IMR-90 (cell line): ENCODE measurements at regions not wholly inside any gene's neighbourhood (a gene's known extent, or its start where the extent isn't known, plus 50 kb on each side); places are given as distances from the start of the nearest gene placed in this dataset.
A peak's percentile ranks its signal among the peaks of the same experiment; 100 is the strongest.

Source experiments
- ATAC-seq: fragments of 200-7000 bp; cut with Tn5 transposase; 2 replicates; pipeline ENCODE4 v1.9.1; 2020; ENCODE audit warnings: low read depth, mild to moderate bottlenecking, moderate library complexity
- BruUV-seq: library from RNA; stranded (reverse); fragments of 400-500 nt; replicated peaks from 2 replicates; lab custom pipeline; 2021; lab: Mats Ljungman, UMichigan
- CTCF ChIA-PET: fragments of 300-600 bp; formaldehyde crosslinking; extraction: SDS; loops from one replicate; lab custom pipeline; 2021; ENCODE audit warnings: antibody characterized with exemption; lab: Yijun Ruan, JAX
- POLR2A ChIA-PET: fragments of 300-600 bp; sonication (Branson Sonifier 250); formaldehyde crosslinking; loops from one replicate; lab custom pipeline; 2022; ENCODE audit warnings: antibody characterized with exemption; ENCODE audit not compliant: unreplicated experiment; lab: Charles Lee
- DNase-seq: peaks from one replicate; pipeline ENCODE4 v3.0.0; 2013
- H2AFZ ChIP-seq: replicated peaks from 2 replicates; pipeline ENCODE3; 2013; ENCODE audit warnings: low read length, mild to moderate bottlenecking; ENCODE audit not compliant: poor library complexity
- H2AK5ac ChIP-seq: 2 replicates; pipeline ENCODE4 v1.6.1; 2013; ENCODE audit warnings: low read depth, low read length, inconsistent platforms
- H2AK9ac ChIP-seq: replicated peaks from 2 replicates; pipeline ENCODE3; 2013; ENCODE audit warnings: mild to moderate bottlenecking, low read depth, low read length, moderate library complexity; ENCODE audit not compliant: poor library complexity
- H2BK120ac ChIP-seq: 2 replicates; pipeline ENCODE4 v1.6.1; 2013; ENCODE audit warnings: low read depth, low read length, inconsistent platforms
- H2BK15ac ChIP-seq: 3 replicates; pipeline ENCODE4 v1.6.1; 2013; ENCODE audit warnings: low read depth, low read length, inconsistent platforms
- H2BK20ac ChIP-seq: 2 replicates; pipeline ENCODE4 v1.6.1; 2013; ENCODE audit warnings: low read depth, mild to moderate bottlenecking, inconsistent platforms, low read length, moderate library complexity
- H2BK5ac ChIP-seq: 2 replicates; pipeline ENCODE4 v1.6.1; 2013; ENCODE audit warnings: mild to moderate bottlenecking, low read depth, low read length, inconsistent platforms; ENCODE audit not compliant: poor library complexity, severe bottlenecking
- H3K14ac ChIP-seq: replicated peaks from 2 replicates; pipeline ENCODE4 v1.6.1; 2013; ENCODE audit warnings: low read depth, low read length, inconsistent platforms
- H3K18ac ChIP-seq: 2 replicates; pipeline ENCODE4 v1.6.1; 2013; ENCODE audit warnings: low read depth, low read length, control low read depth
- H3K23ac ChIP-seq: 2 replicates; pipeline ENCODE4 v1.6.1; 2013; ENCODE audit warnings: low read depth, low read length, inconsistent platforms
- H3K27ac ChIP-seq: 2 replicates; pipeline ENCODE4 v1.5.1; 2013; ENCODE audit warnings: mild to moderate bottlenecking, control low read depth, low read length; ENCODE audit not compliant: insufficient read depth
- H3K27me3 ChIP-seq: 2 replicates; pipeline ENCODE4 v1.6.1; 2013; ENCODE audit warnings: low read length; ENCODE audit not compliant: control insufficient read depth, insufficient read depth
- H3K36me3 ChIP-seq: 2 replicates; pipeline ENCODE4 v1.6.1; 2013; ENCODE audit warnings: low read length, mixed read lengths; ENCODE audit not compliant: control insufficient read depth, insufficient read depth
- H3K4ac ChIP-seq: 2 replicates; pipeline ENCODE4 v1.6.1; 2013; ENCODE audit warnings: low read depth, low read length, inconsistent platforms
- H3K4me1 ChIP-seq: 2 replicates; pipeline ENCODE4 v1.6.1; 2013; ENCODE audit warnings: low read length, mixed read lengths; ENCODE audit not compliant: control insufficient read depth, insufficient read depth
- H3K4me2 ChIP-seq: 2 replicates; pipeline ENCODE4 v1.6.1; 2013; ENCODE audit warnings: low read depth, mild to moderate bottlenecking, control low read depth, low read length, moderate library complexity
- H3K4me3 ChIP-seq: 2 replicates; pipeline ENCODE4 v1.5.1; 2013; ENCODE audit warnings: low read depth, mild to moderate bottlenecking, control low read depth, low read length, moderate library complexity; ENCODE audit not compliant: insufficient read depth
- H3K56ac ChIP-seq: 2 replicates; pipeline ENCODE4 v1.6.1; 2013; ENCODE audit warnings: low read length, inconsistent platforms; ENCODE audit not compliant: insufficient read depth; ENCODE audit errors: extremely low read depth
- H3K79me1 ChIP-seq, 2 experiments: 2 replicates each; pipeline ENCODE4 v1.6.1; 2013; ENCODE audit warnings: low read length in 2 of 2, inconsistent platforms in 1 of 2, low read depth in 1 of 2
- H3K9ac ChIP-seq: 2 replicates; pipeline ENCODE4 v1.6.1; 2013; ENCODE audit warnings: low read depth, low read length, control low read depth
- H3K9me1 ChIP-seq: 2 replicates; pipeline ENCODE4 v1.6.1; 2013; ENCODE audit warnings: low read length, inconsistent platforms; ENCODE audit not compliant: insufficient read depth
- H3K9me3 ChIP-seq: 2 replicates; pipeline ENCODE4 v1.6.1; 2013; ENCODE audit warnings: low read length; ENCODE audit not compliant: control insufficient read depth, insufficient read depth
- H4K20me1 ChIP-seq: 2 replicates; pipeline ENCODE4 v1.6.1; 2013; ENCODE audit warnings: low read length, inconsistent platforms; ENCODE audit not compliant: insufficient read depth
- H4K5ac ChIP-seq: 2 replicates; pipeline ENCODE4 v1.6.1; 2013; ENCODE audit warnings: mild to moderate bottlenecking, low read depth, low read length, control low read depth
- H4K8ac ChIP-seq, 2 experiments: 2 replicates each; pipeline ENCODE4 v1.6.1; 2013; ENCODE audit warnings: low read depth in 2 of 2, low read length in 2 of 2, control low read depth in 1 of 2, inconsistent platforms in 1 of 2
- H4K91ac ChIP-seq: 2 replicates; pipeline ENCODE4 v1.6.1; 2013; ENCODE audit warnings: low read depth, low read length, inconsistent platforms; ENCODE audit not compliant: insufficient read depth
- BHLHE40 ChIP-seq: fragments of 150-350 bp; IDR thresholded peaks from 2 replicates; pipeline ENCODE4 v1.6.1; 2016; ENCODE audit warnings: mild to moderate bottlenecking, low read depth, low read length
- CEBPB ChIP-seq: IDR thresholded peaks from 2 replicates; pipeline ENCODE4 v1.6.1; 2012; ENCODE audit warnings: low read depth, low read length, improper control_type of control experiment
- ELK1 ChIP-seq: fragments of 150-350 bp; IDR thresholded peaks from 2 replicates; pipeline ENCODE4 v1.6.1; 2016; ENCODE audit warnings: low read depth, mild to moderate bottlenecking, low read length, moderate library complexity, borderline replicate concordance
- FOS ChIP-seq: fragments of 150-350 bp; IDR thresholded peaks from 2 replicates; pipeline ENCODE4 v1.6.1; 2016; ENCODE audit warnings: low read depth, low read length
- MAFK ChIP-seq: IDR thresholded peaks from 2 replicates; pipeline ENCODE4 v1.6.1; 2012; ENCODE audit warnings: low read depth, low read length, improper control_type of control experiment
- MAZ ChIP-seq: IDR thresholded peaks from 2 replicates; pipeline ENCODE4 v1.6.1; 2012; ENCODE audit warnings: low read depth, mild to moderate bottlenecking, low read length, improper control_type of control experiment, moderate library complexity, borderline replicate concordance
- MXI1 ChIP-seq: IDR thresholded peaks from 2 replicates; pipeline ENCODE4 v1.6.1; 2012; ENCODE audit warnings: low read depth, mild to moderate bottlenecking, low read length, moderate library complexity, borderline replicate concordance
- RCOR1 ChIP-seq: IDR thresholded peaks from 2 replicates; pipeline ENCODE4 v1.6.1; 2012; ENCODE audit warnings: mild to moderate bottlenecking, low read length, improper control_type of control experiment; ENCODE audit not compliant: insufficient replicate concordance
- RFX5 ChIP-seq: IDR thresholded peaks from 2 replicates; pipeline ENCODE4 v1.8.0; 2012; ENCODE audit warnings: low read depth, mild to moderate bottlenecking, low read length, moderate library complexity
- USF2 ChIP-seq: fragments of 150-350 bp; IDR thresholded peaks from 2 replicates; pipeline ENCODE4 v1.6.1; 2017; ENCODE audit warnings: mild to moderate bottlenecking, antibody characterized with exemption, low read length, low read depth
- dilution Hi-C: fragments of 300-500 bp; cut with HindIII; formaldehyde crosslinking; loops from one replicate; pipeline ENCODE4 v1.14.3; 2018; ENCODE audit warnings: low sequenced_read_pairs; ENCODE audit not compliant: unreplicated experiment
- in situ Hi-C: fragments of 300-500 bp; cut with MboI; formaldehyde crosslinking; loops from 3 replicates; pipeline ENCODE4 v1.14.3; 2019; ENCODE audit warnings: low sequenced_read_pairs, inconsistent platforms, mixed read lengths
- intact Hi-C: fragments of 100-400 bp; cut with micrococcal nuclease; formaldehyde crosslinking; loops from 2 replicates; pipeline ENCODE4 v1.10.0; 2022

- H3K4me2 ChIP-seq: no peak overlapping the region
- intact Hi-C loops: loop anchor here (2.0 to 5.0 kb wide), 4 partner anchors 48 to 657 kb away; partner anchors contain the start of gene SPRY1
- DNase-seq (no peak), ATAC-seq (no peak)
- H4K20me1 ChIP-seq: no peaks in the 10 kb centered on the region
- no peak for TF ChIP-seq RFX5
- TF ChIP-seq ELK1: no peak
- no peak for TF ChIP-seq BHLHE40
- TF ChIP-seq RCOR1: no peak
- TF ChIP-seq USF2: no peak
- TF ChIP-seq MAZ: no peak
- TF ChIP-seq FOS: no peak
- no peak for TF ChIP-seq MXI1
- no peak for TF ChIP-seq CEBPB
- no peak for TF ChIP-seq MAFK
- ChIA-PET POLR2A (no interaction called here), CTCF (no interaction called here)
- no TSS peak for BruUV-seq
- peak overlapping the region; percentile 47 for H2AK5ac ChIP-seq
- H4K5ac ChIP-seq: peak overlapping the region; percentile 95
- H3K23ac ChIP-seq: peak overlapping the region; percentile 71; the same call in 1 of the 2 replicates
- peak overlapping the region; percentile 22 for H3K56ac ChIP-seq
- no peak overlapping the region for H2AFZ ChIP-seq
- dilution Hi-C loops: no loop called here
- H4K8ac ChIP-seq: peak overlapping the region; percentile 32 to 84; a peak in 3 of 4 replicates
- H3K4ac ChIP-seq: peak overlapping the region; percentile 63; the same call in 1 of the 2 replicates
- H3K4me1 ChIP-seq: peaks cover 21% of the 10 kb centered on the region
- peak overlapping the region; percentile 82; the same call in 1 of the 2 replicates for H2BK20ac ChIP-seq
- 0 out of 2 replicates have a peak overlapping the region, but pooled peaks have one; percentile 62 for H3K14ac ChIP-seq
- no peak overlapping the region for H2AK9ac ChIP-seq
- no peak overlapping the region for H3K4me3 ChIP-seq
- in situ Hi-C loops: no loop called here
- no peaks in the 10 kb centered on the region for H3K36me3 ChIP-seq
- H3K9me1 ChIP-seq: peaks cover 9% of the 10 kb centered on the region
- peak overlapping the region; percentile 96 for H2BK5ac ChIP-seq
- H3K9ac ChIP-seq: no peak overlapping the region
- peak overlapping the region; percentile 82 for H2BK120ac ChIP-seq
- H4K91ac ChIP-seq: peak overlapping the region; percentile 77; the same call in 1 of the 2 replicates
- peak overlapping the region; percentile 75; the same call in 1 of the 3 replicates for H2BK15ac ChIP-seq
- H3K27me3 ChIP-seq: no peaks in the 10 kb centered on the region
- H3K27ac ChIP-seq: peak overlapping the region; percentile 67; the same call in 1 of the 2 replicates
- no peaks in the 10 kb centered on the region for H3K9me3 ChIP-seq
- no peaks in the 10 kb centered on the region for H3K79me1 ChIP-seq
- H3K18ac ChIP-seq: peak overlapping the region; percentile 93
Measured at GRCh38 chr4:123784626-123785025, 388.0 kb downstream of the SPRY1 start.
